Neuronal stem cell (in vitro differentiated cells): ENCODE measurements at regions not wholly inside any gene's neighbourhood (a gene's known extent, or its start where the extent isn't known, plus 50 kb on each side); places are given as distances from the start of the nearest gene placed in this dataset.

ENCODE experiments used
- DNase-seq: peaks from one replicate; pipeline ENCODE4 v3.0.0-alpha.2; 2013; ENCODE audit warnings: low spot score
- H2AFZ ChIP-seq: one replicate; pipeline ENCODE4 v1.6.1; 2013; ENCODE audit warnings: mild to moderate bottlenecking, low read length, inconsistent platforms
- H2AK5ac ChIP-seq: 2 replicates; pipeline ENCODE4 v1.6.1; 2013; ENCODE audit warnings: low read depth, mild to moderate bottlenecking, inconsistent platforms, low read length, moderate library complexity, mixed read lengths
- H2BK120ac ChIP-seq: 2 replicates; pipeline ENCODE4 v1.6.1; 2013; ENCODE audit warnings: low read depth, mild to moderate bottlenecking, inconsistent platforms, low read length, moderate library complexity, mixed read lengths
- H2BK12ac ChIP-seq: one replicate; pipeline ENCODE4 v1.6.1; 2013; ENCODE audit warnings: low read length, inconsistent platforms
- H2BK15ac ChIP-seq: 2 replicates; pipeline ENCODE4 v1.6.1; 2013; ENCODE audit warnings: mild to moderate bottlenecking, low read length, inconsistent platforms, mixed read lengths
- H2BK5ac ChIP-seq: one replicate; pipeline ENCODE4 v1.6.1; 2013; ENCODE audit warnings: inconsistent platforms, mild to moderate bottlenecking, low read length, moderate library complexity
- H3K14ac ChIP-seq: one replicate; pipeline ENCODE4 v1.6.1; 2013; ENCODE audit warnings: low read length, inconsistent platforms
- H3K18ac ChIP-seq: 2 replicates; pipeline ENCODE4 v1.6.1; 2013; ENCODE audit warnings: low read length, inconsistent platforms
- H3K23ac ChIP-seq: 2 replicates; pipeline ENCODE4 v1.6.1; 2013; ENCODE audit warnings: low read depth, mild to moderate bottlenecking, mixed read lengths, low read length, inconsistent platforms; ENCODE audit not compliant: poor library complexity
- H3K27ac ChIP-seq: replicated peaks from 3 replicates; pipeline ENCODE4 v1.5.1; 2013; ENCODE audit warnings: low read length, inconsistent platforms
- H3K27me3 ChIP-seq, 3 experiments: 2 replicates each; pipeline ENCODE4 v1.6.1; 2013; ENCODE audit warnings: low read length in 3 of 3, mild to moderate bottlenecking in 2 of 3, inconsistent platforms in 1 of 3, low read depth in 1 of 3, mixed read lengths in 1 of 3, moderate library complexity in 1 of 3; ENCODE audit not compliant: control insufficient read depth in 3 of 3, insufficient read depth in 3 of 3
- H3K36me3 ChIP-seq, 2 donors: replicated peaks in 1 of 2; 2 replicates each; pipeline ENCODE4 v1.6.1; 2013; ENCODE audit warnings: low read length in 2 of 2; ENCODE audit not compliant: control insufficient read depth in 2 of 2, insufficient read depth in 2 of 2
- H3K4ac ChIP-seq: 2 replicates; pipeline ENCODE4 v1.6.1; 2013; ENCODE audit warnings: inconsistent platforms, mild to moderate bottlenecking, low read length, moderate library complexity
- H3K4me1 ChIP-seq, 2 donors: 1 replicate in 1 of 2; 2 replicates in 1 of 2; pipeline ENCODE4 v1.6.1; 2013; ENCODE audit warnings: low read length in 2 of 2, low read depth in 1 of 2; ENCODE audit not compliant: control insufficient read depth in 2 of 2, insufficient read depth in 1 of 2
- H3K4me2 ChIP-seq: one replicate; pipeline ENCODE4 v1.6.1; 2013; ENCODE audit warnings: mild to moderate bottlenecking, low read length, inconsistent platforms; ENCODE audit not compliant: insufficient read depth, poor library complexity, severe bottlenecking
- H3K4me3 ChIP-seq, 2 donors: 2 replicates each; pipeline ENCODE4 v1.5.1; 2013; ENCODE audit warnings: low read length in 2 of 2, mild to moderate bottlenecking in 2 of 2, inconsistent platforms in 1 of 2, moderate library complexity in 1 of 2
- H3K79me1 ChIP-seq: one replicate; pipeline ENCODE4 v1.6.1; 2013; ENCODE audit warnings: low read depth, mild to moderate bottlenecking, inconsistent platforms, low read length, moderate library complexity
- H3K9ac ChIP-seq: one replicate; pipeline ENCODE4 v1.6.1; 2013; ENCODE audit warnings: mild to moderate bottlenecking, low read depth, low read length, inconsistent platforms; ENCODE audit not compliant: poor library complexity
- H3K9me3 ChIP-seq, 2 donors: replicated peaks in 1 of 2; 2 replicates each; pipeline versions ENCODE3 to v1.6.1; 2013; ENCODE audit warnings: low read length in 2 of 2, mild to moderate bottlenecking in 2 of 2, inconsistent platforms in 1 of 2, low read depth in 1 of 2, mixed read lengths in 1 of 2, moderate library complexity in 1 of 2; ENCODE audit not compliant: control insufficient read depth in 2 of 2, insufficient read depth in 1 of 2
- H4K8ac ChIP-seq: one replicate; pipeline ENCODE4 v1.6.1; 2013; ENCODE audit warnings: low read depth, mild to moderate bottlenecking, inconsistent platforms, low read length, moderate library complexity
- H4K91ac ChIP-seq: one replicate; pipeline ENCODE4 v1.6.1; 2013; ENCODE audit warnings: low read length, low read depth, mild to moderate bottlenecking, inconsistent platforms; ENCODE audit not compliant: poor library complexity
- WGBS, 2 donors: extraction: QIAGEN DNeasy Blood & Tissue Kit; methylation state at CpG; one replicate each; pipeline ENCODE4 v1.1.7; 2013; ENCODE audit warnings: missing lambda C conversion rate in 2 of 2, mixed read lengths in 1 of 2; ENCODE audit not compliant: insufficient read length in 2 of 2, insufficient replicate concordance in 1 of 2; ENCODE audit errors: extremely low coverage in 2 of 2; 5-methylcytosine and 5-hydroxymethylcytosine counted together

GRCh38 chr16:13453938-13454553 lies 465.9 kb upstream of the ERCC4 start:
- Histone ChIP-seq H2BK120ac (no peak overlapping the region), H3K36me3 (no peaks in the 10 kb centered on the region), H3K27ac (no peak overlapping the region), H3K4me2 (no peak overlapping the region), H2BK5ac (no peak overlapping the region), H2AK5ac (no peak overlapping the region), H4K8ac (no peak overlapping the region), H3K9me3 (no peaks in the 10 kb centered on the region), H4K91ac (no peak overlapping the region), H3K9ac (no peak overlapping the region), H3K4me3 (no peak overlapping the region), H3K18ac (no peak overlapping the region), H3K4me1 (peaks cover 0 to 8% of the 10 kb centered on the region in 2 donors), H3K14ac (no peak overlapping the region), H3K79me1 (no peaks in the 10 kb centered on the region), H2BK12ac (no peak overlapping the region), H2AFZ (no peak overlapping the region), H3K4ac (no peak overlapping the region), H3K27me3 (no peaks in the 10 kb centered on the region), H2BK15ac (no peak overlapping the region), H3K23ac (no peak overlapping the region)
- DNase-seq, result peak; percentile 51
- 100% methylated on average over 1 of the region's 10 CpGs for WGBS, 2 donors

GRCh38 chr16:13463619-13464018 lies 456.3 kb upstream of the ERCC4 start:
- no peak overlapping the region for H3K4me3 ChIP-seq
- H3K18ac ChIP-seq, result no peak overlapping the region
- no peak overlapping the region for H2AFZ ChIP-seq
- no peak overlapping the region for H3K9ac ChIP-seq
- H2BK5ac ChIP-seq, result no peak overlapping the region
- H3K4me1 ChIP-seq, result no peaks in the 10 kb centered on the region
- WGBS, 2 donors, result no CpG with 5 or more reads among the region's 5 CpGs
- H3K79me1 ChIP-seq, result no peaks in the 10 kb centered on the region
- no peaks in the 10 kb centered on the region for H3K36me3 ChIP-seq
- no peak for DNase-seq
- no peak overlapping the region for H3K14ac ChIP-seq
- no peaks in the 10 kb centered on the region for H3K27me3 ChIP-seq
- H2BK120ac ChIP-seq, result no peak overlapping the region
- H2AK5ac ChIP-seq, result no peak overlapping the region
- H3K23ac ChIP-seq, result no peak overlapping the region
- H2BK12ac ChIP-seq, result no peak overlapping the region
- no peaks in the 10 kb centered on the region for H3K9me3 ChIP-seq
- H4K8ac ChIP-seq, result no peak overlapping the region
- no peak overlapping the region for H2BK15ac ChIP-seq
- H3K4me2 ChIP-seq, result no peak overlapping the region
- no peak overlapping the region for H3K27ac ChIP-seq
- H3K4ac ChIP-seq, result no peak overlapping the region
- H4K91ac ChIP-seq, result no peak overlapping the region

GRCh38 chr16:13471036-13471435 lies 448.9 kb upstream of the ERCC4 start:
- no peak overlapping the region for H3K27ac ChIP-seq
- peaks cover 0 to 2% of the 10 kb centered on the region in 2 donors for H3K4me1 ChIP-seq
- no peaks in the 10 kb centered on the region for H3K9me3 ChIP-seq
- H4K8ac ChIP-seq, result no peak overlapping the region
- no peak overlapping the region for H3K4me3 ChIP-seq
- no peak overlapping the region for H3K4ac ChIP-seq
- H4K91ac ChIP-seq, result no peak overlapping the region
- WGBS, 2 donors, result no CpG with 5 or more reads among the region's 4 CpGs
- H2BK120ac ChIP-seq, result no peak overlapping the region
- no peak overlapping the region for H2BK15ac ChIP-seq
- H3K14ac ChIP-seq, result no peak overlapping the region
- no peak overlapping the region for H3K9ac ChIP-seq
- no peak overlapping the region for H2BK5ac ChIP-seq
- no peak overlapping the region for H2AK5ac ChIP-seq
- H2BK12ac ChIP-seq, result no peak overlapping the region
- DNase-seq, result peak; percentile 17
- H3K27me3 ChIP-seq, result no peaks in the 10 kb centered on the region
- no peak overlapping the region for H3K18ac ChIP-seq
- no peak overlapping the region for H3K4me2 ChIP-seq
- no peaks in the 10 kb centered on the region for H3K79me1 ChIP-seq
- no peaks in the 10 kb centered on the region for H3K36me3 ChIP-seq
- H2AFZ ChIP-seq, result no peak overlapping the region
- H3K23ac ChIP-seq, result no peak overlapping the region

- no peak for DNase-seq
- Histone ChIP-seq H3K36me3 (peaks cover 0 to 1% of the 10 kb centered on the region in 2 donors), H2BK15ac (no peak overlapping the region), H3K4me3 (no peak overlapping the region), H3K27me3 (no peaks in the 10 kb centered on the region), H2BK12ac (no peak overlapping the region), H3K4me1 (no peaks in the 10 kb centered on the region), H2AFZ (no peak overlapping the region), H4K91ac (no peak overlapping the region), H3K14ac (no peak overlapping the region), H3K23ac (no peak overlapping the region), H3K9ac (no peak overlapping the region), H2BK120ac (no peak overlapping the region), H3K4me2 (no peak overlapping the region), H4K8ac (no peak overlapping the region), H3K9me3 (no peaks in the 10 kb centered on the region), H2AK5ac (no peak overlapping the region), H2BK5ac (no peak overlapping the region), H3K18ac (no peak overlapping the region), H3K4ac (no peak overlapping the region), H3K79me1 (no peaks in the 10 kb centered on the region), H3K27ac (no peak overlapping the region)
- WGBS, 2 donors, result no CpG with 5 or more reads among the region's 4 CpGs
Observed at GRCh38 chr16:13478991-13479390, 441.0 kb upstream of the ERCC4 start.
